ENCODE measurements at regions not wholly inside any gene's neighbourhood (a gene's known extent, or its start where the extent isn't known, plus 50 kb on each side); places are given as distances from the start of the nearest gene placed in this dataset.

GRCh38 chrX:95797344-95797743 lies 887.3 kb upstream of the DIAPH2 start:
- H3K9me3 ChIP-seq (ENCODE audit: insufficient read depth, low read depth, low read length) = no peaks in the 10 kb centered on the region
- H3K36me3 ChIP-seq (ENCODE audit: insufficient read depth, low read depth, low read length) = no peaks in the 10 kb centered on the region
- no peaks in the 10 kb centered on the region for H3K4me1 ChIP-seq (ENCODE audit: insufficient read depth, low read length)
- no peak overlapping the region for H3K9ac ChIP-seq (ENCODE audit: low read depth, low read length)
- H3K27me3 ChIP-seq (ENCODE audit: insufficient read depth, low read length) = no peaks in the 10 kb centered on the region
- H3K4me3 ChIP-seq (ENCODE audit: low read length) = no peak overlapping the region
- no peak overlapping the region for H3K27ac ChIP-seq (ENCODE audit: low read length)

- Histone ChIP-seq H3K4me1 (ENCODE audit: insufficient read depth, low read length) (no peaks in the 10 kb centered on the region), H3K27ac (ENCODE audit: low read length) (no peak overlapping the region), H3K36me3 (ENCODE audit: insufficient read depth, low read depth, low read length) (no peaks in the 10 kb centered on the region)
Measured at GRCh38 chrX:95823796-95824195, 860.8 kb upstream of the DIAPH2 start.

DNA sequence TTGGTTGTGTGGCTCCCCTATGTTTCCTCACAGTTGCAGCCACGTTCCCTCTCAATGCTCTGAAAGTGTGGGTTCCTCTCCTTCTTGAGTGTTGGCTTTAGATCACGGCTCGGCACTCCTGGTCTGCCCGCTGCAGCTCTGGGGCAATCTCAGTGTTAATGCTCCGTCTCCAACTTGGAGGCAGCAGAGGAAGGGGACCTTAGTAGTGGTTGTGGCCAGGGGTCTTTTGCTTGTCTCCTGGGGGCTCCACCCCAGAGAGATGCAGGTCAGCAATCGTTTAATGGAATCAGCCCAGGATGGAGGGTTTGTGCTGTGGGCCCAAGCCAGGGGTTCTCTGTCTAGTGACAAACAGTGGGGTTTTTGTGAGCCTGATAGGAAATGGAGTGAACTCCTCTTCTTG lies 849.4 kb upstream of the DIAPH2 start:
- H3K36me3 ChIP-seq (ENCODE audit: insufficient read depth, low read depth, low read length) = no peaks in the 10 kb centered on the region
- no peak overlapping the region for H3K9ac ChIP-seq (ENCODE audit: low read depth, low read length)
- no peak overlapping the region for H3K27ac ChIP-seq (ENCODE audit: low read length)
- no peaks in the 10 kb centered on the region for H3K9me3 ChIP-seq (ENCODE audit: insufficient read depth, low read depth, low read length)
- no peaks in the 10 kb centered on the region for H3K27me3 ChIP-seq (ENCODE audit: insufficient read depth, low read length)
- H3K4me1 ChIP-seq (ENCODE audit: insufficient read depth, low read length) = no peaks in the 10 kb centered on the region
- H3K4me3 ChIP-seq (ENCODE audit: low read length) = no peak overlapping the region

More at GRCh38 chrX:95823796-95824195, 860.8 kb upstream of the DIAPH2 start:
- Histone ChIP-seq H3K27me3 (ENCODE audit: insufficient read depth, low read length) (no peaks in the 10 kb centered on the region), H3K4me3 (ENCODE audit: low read length) (no peak overlapping the region), H3K9ac (ENCODE audit: low read depth, low read length) (no peak overlapping the region), H3K9me3 (ENCODE audit: insufficient read depth, low read depth, low read length) (no peaks in the 10 kb centered on the region)

DNA sequence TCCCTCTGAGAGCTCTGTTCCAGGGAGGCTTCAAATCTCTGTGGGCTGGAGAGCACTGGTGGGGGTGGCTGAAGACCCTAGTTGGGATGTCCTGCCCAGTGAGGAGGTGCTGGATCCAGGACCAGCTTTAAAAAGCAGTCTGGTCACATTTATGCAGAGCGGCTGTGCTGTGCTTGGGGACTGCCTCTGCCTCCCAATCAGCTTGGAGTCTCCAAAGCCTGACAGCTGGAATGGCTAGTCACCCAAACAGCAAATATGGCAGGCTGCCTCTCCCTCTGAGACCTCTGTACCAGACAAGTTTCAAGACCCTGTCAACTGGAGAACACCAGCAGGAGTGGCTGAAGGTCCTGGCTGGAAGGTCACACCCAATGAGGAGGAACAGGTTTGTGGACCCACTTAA lies 848.1 kb upstream of the DIAPH2 start:
- no peaks in the 10 kb centered on the region for H3K36me3 ChIP-seq (ENCODE audit: insufficient read depth, low read depth, low read length)
- no peak overlapping the region for H3K27ac ChIP-seq (ENCODE audit: low read length)
- H3K9ac ChIP-seq (ENCODE audit: low read depth, low read length) = no peak overlapping the region
- H3K4me1 ChIP-seq (ENCODE audit: insufficient read depth, low read length) = no peaks in the 10 kb centered on the region
- no peak overlapping the region for H3K4me3 ChIP-seq (ENCODE audit: low read length)
- H3K27me3 ChIP-seq (ENCODE audit: insufficient read depth, low read length) = no peaks in the 10 kb centered on the region
- no peaks in the 10 kb centered on the region for H3K9me3 ChIP-seq (ENCODE audit: insufficient read depth, low read depth, low read length)

DNA sequence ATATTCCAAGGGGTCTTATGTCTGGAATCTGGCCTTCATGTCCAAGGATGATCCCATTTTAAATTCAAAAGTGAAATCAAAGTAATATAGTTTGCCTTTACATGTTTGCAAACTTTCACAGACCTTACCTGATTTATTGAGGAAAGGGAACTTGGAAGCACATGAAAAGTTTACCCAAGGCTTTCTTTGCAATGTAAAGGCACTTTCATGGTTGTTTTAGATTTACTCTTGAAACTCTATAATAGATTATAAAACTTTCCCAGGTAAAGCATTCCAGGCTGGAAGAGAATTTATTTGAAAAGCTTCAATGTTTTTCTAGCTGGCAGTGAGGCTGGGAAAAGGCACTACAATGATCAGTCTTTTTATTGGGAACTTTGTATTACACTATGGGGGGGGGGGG lies 842.8 kb upstream of the DIAPH2 start:
- Histone ChIP-seq H3K9me3 (ENCODE audit: insufficient read depth, low read depth, low read length) (no peaks in the 10 kb centered on the region), H3K36me3 (ENCODE audit: insufficient read depth, low read depth, low read length) (no peaks in the 10 kb centered on the region), H3K4me3 (ENCODE audit: low read length) (no peak overlapping the region), H3K27me3 (ENCODE audit: insufficient read depth, low read length) (no peaks in the 10 kb centered on the region), H3K9ac (ENCODE audit: low read depth, low read length) (no peak overlapping the region), H3K27ac (ENCODE audit: low read length) (no peak overlapping the region), H3K4me1 (ENCODE audit: insufficient read depth, low read length) (no peaks in the 10 kb centered on the region)

DNA sequence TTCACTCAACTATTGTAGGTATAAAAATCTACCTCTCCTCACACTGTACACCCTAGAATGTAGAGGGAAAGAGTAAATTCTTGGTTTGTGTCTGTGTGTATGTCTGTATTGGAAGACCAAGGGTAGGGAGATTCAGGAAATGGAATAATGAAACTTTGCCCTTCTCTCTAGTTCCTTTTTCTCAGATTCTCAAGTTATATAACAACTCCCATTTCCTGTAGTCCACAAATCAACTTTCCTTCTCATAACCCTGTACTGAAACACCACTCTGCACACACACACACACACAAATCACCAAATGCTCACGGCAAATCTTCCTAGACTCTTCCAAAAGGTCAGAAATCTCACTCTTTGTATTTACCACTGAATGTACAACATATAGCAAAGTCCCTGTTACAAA lies 824.5 kb upstream of the DIAPH2 start:
- Histone ChIP-seq H3K27me3 (ENCODE audit: insufficient read depth, low read length) (no peaks in the 10 kb centered on the region), H3K9me3 (ENCODE audit: insufficient read depth, low read depth, low read length) (no peaks in the 10 kb centered on the region), H3K9ac (ENCODE audit: low read depth, low read length) (no peak overlapping the region), H3K4me3 (ENCODE audit: low read length) (no peak overlapping the region), H3K36me3 (ENCODE audit: insufficient read depth, low read depth, low read length) (no peaks in the 10 kb centered on the region), H3K27ac (ENCODE audit: low read length) (no peak overlapping the region), H3K4me1 (ENCODE audit: insufficient read depth, low read length) (no peaks in the 10 kb centered on the region)

DNA sequence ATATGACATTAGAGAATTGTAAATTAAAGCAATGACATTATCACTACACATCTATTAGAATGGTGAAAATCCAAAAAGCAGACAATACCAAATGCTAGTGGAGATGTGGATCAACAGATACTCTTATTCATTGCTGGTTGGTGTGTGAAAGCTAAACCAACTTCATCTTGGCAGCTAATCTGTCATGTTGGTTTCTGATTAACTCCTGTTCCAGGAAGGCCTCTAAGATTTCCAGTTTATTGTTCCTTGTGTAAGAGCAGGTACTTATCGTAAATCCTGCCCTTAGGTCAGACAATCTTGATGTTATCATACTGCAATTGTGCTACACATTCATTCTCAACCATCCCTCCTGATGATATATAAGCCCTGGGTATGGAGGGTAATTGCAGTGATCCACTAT lies 809.0 kb upstream of the DIAPH2 start:
- Histone ChIP-seq H3K27me3 (ENCODE audit: insufficient read depth, low read length) (no peaks in the 10 kb centered on the region), H3K4me1 (ENCODE audit: insufficient read depth, low read length) (no peaks in the 10 kb centered on the region), H3K9me3 (ENCODE audit: insufficient read depth, low read depth, low read length) (no peaks in the 10 kb centered on the region), H3K36me3 (ENCODE audit: insufficient read depth, low read depth, low read length) (no peaks in the 10 kb centered on the region), H3K9ac (ENCODE audit: low read depth, low read length) (no peak overlapping the region), H3K4me3 (ENCODE audit: low read length) (no peak overlapping the region), H3K27ac (ENCODE audit: low read length) (no peak overlapping the region)

GRCh38 chrX:95878874-95879273 lies 805.8 kb upstream of the DIAPH2 start:
- Histone ChIP-seq H3K27me3 (ENCODE audit: insufficient read depth, low read length) (no peaks in the 10 kb centered on the region), H3K4me1 (ENCODE audit: insufficient read depth, low read length) (no peaks in the 10 kb centered on the region), H3K9me3 (ENCODE audit: insufficient read depth, low read depth, low read length) (no peaks in the 10 kb centered on the region), H3K36me3 (ENCODE audit: insufficient read depth, low read depth, low read length) (no peaks in the 10 kb centered on the region), H3K9ac (ENCODE audit: low read depth, low read length) (no peak overlapping the region), H3K27ac (ENCODE audit: low read length) (no peak overlapping the region), H3K4me3 (ENCODE audit: low read length) (no peak overlapping the region)

GRCh38 chrX:95884186-95884585 lies 800.5 kb upstream of the DIAPH2 start:
- Histone ChIP-seq H3K36me3 (ENCODE audit: insufficient read depth, low read depth, low read length) (no peaks in the 10 kb centered on the region), H3K27ac (ENCODE audit: low read length) (no peak overlapping the region), H3K4me3 (ENCODE audit: low read length) (no peak overlapping the region), H3K27me3 (ENCODE audit: insufficient read depth, low read length) (no peaks in the 10 kb centered on the region), H3K4me1 (ENCODE audit: insufficient read depth, low read length) (no peaks in the 10 kb centered on the region), H3K9me3 (ENCODE audit: insufficient read depth, low read depth, low read length) (no peaks in the 10 kb centered on the region), H3K9ac (ENCODE audit: low read depth, low read length) (no peak overlapping the region)

DNA sequence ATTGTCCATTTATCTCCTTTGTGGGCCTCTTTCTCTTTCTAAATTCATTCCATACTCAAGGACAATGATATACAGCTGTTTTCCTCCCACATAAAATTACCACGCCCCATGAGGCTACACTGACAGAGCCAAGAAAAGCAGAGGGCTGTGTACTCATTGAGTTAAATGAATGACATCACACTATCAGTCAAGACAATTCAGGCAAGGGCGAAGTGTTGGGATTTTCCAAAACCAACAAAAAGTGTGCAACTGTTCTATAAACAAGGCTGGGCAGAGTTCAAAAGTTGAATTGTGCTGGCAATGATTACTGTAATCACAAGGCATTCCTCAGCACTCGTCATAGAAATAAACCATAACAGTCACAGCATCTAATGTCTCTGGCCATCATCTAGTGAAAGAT lies 799.6 kb upstream of the DIAPH2 start:
- Histone ChIP-seq H3K9me3 (ENCODE audit: insufficient read depth, low read depth, low read length) (no peaks in the 10 kb centered on the region), H3K36me3 (ENCODE audit: insufficient read depth, low read depth, low read length) (no peaks in the 10 kb centered on the region), H3K4me1 (ENCODE audit: insufficient read depth, low read length) (no peaks in the 10 kb centered on the region), H3K27me3 (ENCODE audit: insufficient read depth, low read length) (no peaks in the 10 kb centered on the region), H3K4me3 (ENCODE audit: low read length) (no peak overlapping the region), H3K9ac (ENCODE audit: low read depth, low read length) (no peak overlapping the region), H3K27ac (ENCODE audit: low read length) (no peak overlapping the region)

GRCh38 chrX:95889279-95889678 lies 795.4 kb upstream of the DIAPH2 start:
- Histone ChIP-seq H3K9ac (ENCODE audit: low read depth, low read length) (no peak overlapping the region), H3K9me3 (ENCODE audit: insufficient read depth, low read depth, low read length) (no peaks in the 10 kb centered on the region), H3K4me1 (ENCODE audit: insufficient read depth, low read length) (no peaks in the 10 kb centered on the region), H3K27ac (ENCODE audit: low read length) (no peak overlapping the region), H3K4me3 (ENCODE audit: low read length) (no peak overlapping the region), H3K27me3 (ENCODE audit: insufficient read depth, low read length) (no peaks in the 10 kb centered on the region), H3K36me3 (ENCODE audit: insufficient read depth, low read depth, low read length) (no peaks in the 10 kb centered on the region)

DNA sequence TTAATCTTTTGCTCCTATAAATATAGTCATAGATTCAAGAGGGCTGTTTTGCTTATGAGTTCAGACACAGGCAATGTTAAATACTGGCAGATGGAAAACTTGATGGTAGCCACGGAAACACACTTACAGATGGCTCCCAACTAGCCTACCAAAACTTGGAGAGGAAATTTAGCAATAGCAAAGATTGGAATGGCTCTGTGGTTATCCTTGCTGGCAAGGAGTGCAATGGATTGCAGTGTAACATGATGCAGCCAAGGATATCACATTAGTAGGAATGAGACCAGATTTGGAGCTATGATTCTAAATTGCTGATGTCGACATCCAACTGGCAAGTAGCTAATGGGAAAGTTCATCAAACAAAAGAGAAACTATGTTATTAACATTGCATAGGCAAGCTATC lies 791.0 kb upstream of the DIAPH2 start:
- H3K36me3 ChIP-seq (ENCODE audit: insufficient read depth, low read depth, low read length) = no peaks in the 10 kb centered on the region
- H3K9me3 ChIP-seq (ENCODE audit: insufficient read depth, low read depth, low read length) = no peaks in the 10 kb centered on the region
- no peak overlapping the region for H3K27ac ChIP-seq (ENCODE audit: low read length)
- no peaks in the 10 kb centered on the region for H3K4me1 ChIP-seq (ENCODE audit: insufficient read depth, low read length)
- H3K9ac ChIP-seq (ENCODE audit: low read depth, low read length) = no peak overlapping the region
- H3K4me3 ChIP-seq (ENCODE audit: low read length) = no peak overlapping the region
- H3K27me3 ChIP-seq (ENCODE audit: insufficient read depth, low read length) = no peaks in the 10 kb centered on the region

DNA sequence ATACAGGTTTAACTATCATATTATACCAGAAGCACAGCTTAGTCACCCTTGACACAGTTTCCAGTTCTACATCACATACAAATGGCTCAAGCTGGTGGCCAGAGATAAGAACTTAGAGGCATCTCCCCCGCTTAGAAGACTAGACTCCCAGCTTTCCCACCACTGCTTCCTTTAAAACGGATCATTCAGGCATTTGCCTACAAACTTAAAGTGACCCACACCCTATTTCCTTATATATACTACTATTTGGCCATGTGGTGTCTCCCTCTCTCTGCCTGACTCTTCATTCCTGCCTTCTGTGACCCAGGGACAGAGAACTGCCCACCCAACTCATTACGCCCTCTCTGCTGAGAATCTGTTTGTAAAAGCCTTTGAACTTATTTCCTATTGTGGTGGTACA lies 781.2 kb upstream of the DIAPH2 start:
- Histone ChIP-seq H3K36me3 (ENCODE audit: insufficient read depth, low read depth, low read length) (no peaks in the 10 kb centered on the region), H3K4me1 (ENCODE audit: insufficient read depth, low read length) (no peaks in the 10 kb centered on the region), H3K9ac (ENCODE audit: low read depth, low read length) (no peak overlapping the region), H3K27ac (ENCODE audit: low read length) (no peak overlapping the region), H3K4me3 (ENCODE audit: low read length) (no peak overlapping the region), H3K9me3 (ENCODE audit: insufficient read depth, low read depth, low read length) (no peaks in the 10 kb centered on the region), H3K27me3 (ENCODE audit: insufficient read depth, low read length) (no peaks in the 10 kb centered on the region)
